ENCODE measurements at regions not wholly inside any gene's neighbourhood (a gene's known extent, or its start where the extent isn't known, plus 50 kb on each side); places are given as distances from the start of the nearest gene placed in this dataset.
"Not testable (repeated sequence)": the region's sequence is repeated elsewhere in the genome, so short reads cannot be mapped to it uniquely, and the experiment has no call there.

DNA sequence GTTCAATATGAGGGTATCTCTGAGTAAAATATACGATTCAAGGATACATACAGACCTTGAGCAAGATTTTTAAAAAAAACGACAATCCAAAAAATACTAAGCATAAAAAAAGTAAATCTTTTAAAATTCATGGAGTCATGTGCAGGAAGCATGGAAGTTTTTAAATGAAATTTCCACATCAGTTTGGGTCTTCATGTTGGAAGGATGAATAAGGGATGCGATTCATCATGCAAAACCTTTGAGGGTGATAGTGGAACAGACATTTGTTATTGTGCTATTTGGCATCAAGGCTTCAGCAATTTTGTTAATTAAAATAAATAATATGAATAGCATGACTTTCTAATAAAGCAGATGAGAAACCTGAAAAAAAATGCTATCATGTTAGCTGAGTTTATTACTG is 815.0 kb upstream of the PCDH10 start:
- WGBS, 2 donors: 42 to 55% methylated on average over 3 of the region's 3 CpGs
- no peak overlapping the region for H3K27ac ChIP-seq
- no peaks in the 10 kb centered on the region for H3K27me3 ChIP-seq
- TF ChIP-seq EP300 (IDR thresholded peaks at IDR 0.05) (no peak), CTCF (IDR thresholded peaks at IDR 0.05) (no peak), POLR2A (IDR thresholded peaks at IDR 0.05) (no peak), POLR2AphosphoS5 (IDR thresholded peaks at IDR 0.05) (no peak)
- intact Hi-C loops (cut with DNase I): no loop called here
- H3K4me1 ChIP-seq: no peaks in the 10 kb centered on the region
- no peak overlapping the region for H3K4me3 ChIP-seq
- no peaks in the 10 kb centered on the region for H3K9me3 ChIP-seq
- no peaks in the 10 kb centered on the region for H3K36me3 ChIP-seq
- no peak for DNase-seq

GRCh38 chr4:132344924-132345828 is 803.9 kb upstream of the PCDH10 start:
- no peaks in the 10 kb centered on the region for H3K9me3 ChIP-seq
- H3K4me1 ChIP-seq: peaks cover 0 to 4% (median 0%) of the 10 kb centered on the region in 4 donors
- 95 to 96% methylated on average over 32 of the region's 32 CpGs for WGBS, 2 donors
- H3K36me3 ChIP-seq: no peaks in the 10 kb centered on the region
- H3K4me3 ChIP-seq: no peak overlapping the region
- no peak for TF ChIP-seq POLR2A (IDR thresholded peaks at IDR 0.05)
- no peak for TF ChIP-seq EP300 (IDR thresholded peaks at IDR 0.05)
- no peak for TF ChIP-seq POLR2AphosphoS5 (IDR thresholded peaks at IDR 0.05)
- no peak for TF ChIP-seq CTCF (IDR thresholded peaks at IDR 0.05)
- intact Hi-C loops (cut with DNase I): no loop called here
- no peaks in the 10 kb centered on the region for H3K27me3 ChIP-seq
- DNase-seq: no peak
- H3K27ac ChIP-seq: no peak overlapping the region

- H3K27me3 ChIP-seq: no peaks in the 10 kb centered on the region
- 89 to 90% methylated on average over 1 of the region's 1 CpG for WGBS, 2 donors
- no peak for DNase-seq
- H3K36me3 ChIP-seq: no peaks in the 10 kb centered on the region
- intact Hi-C loops (cut with DNase I): no loop called here
- no peaks in the 10 kb centered on the region for H3K9me3 ChIP-seq
- no peak overlapping the region for H3K4me3 ChIP-seq
- peaks cover 0 to 4% (median 0%) of the 10 kb centered on the region in 4 donors for H3K4me1 ChIP-seq
- no peak for TF ChIP-seq POLR2A (IDR thresholded peaks at IDR 0.05)
- no peak for TF ChIP-seq EP300 (IDR thresholded peaks at IDR 0.05)
- TF ChIP-seq CTCF (IDR thresholded peaks at IDR 0.05): no peak
- no peak overlapping the region for H3K27ac ChIP-seq
Observed at GRCh38 chr4:132346016-132346415, 803.1 kb upstream of the PCDH10 start.

DNA sequence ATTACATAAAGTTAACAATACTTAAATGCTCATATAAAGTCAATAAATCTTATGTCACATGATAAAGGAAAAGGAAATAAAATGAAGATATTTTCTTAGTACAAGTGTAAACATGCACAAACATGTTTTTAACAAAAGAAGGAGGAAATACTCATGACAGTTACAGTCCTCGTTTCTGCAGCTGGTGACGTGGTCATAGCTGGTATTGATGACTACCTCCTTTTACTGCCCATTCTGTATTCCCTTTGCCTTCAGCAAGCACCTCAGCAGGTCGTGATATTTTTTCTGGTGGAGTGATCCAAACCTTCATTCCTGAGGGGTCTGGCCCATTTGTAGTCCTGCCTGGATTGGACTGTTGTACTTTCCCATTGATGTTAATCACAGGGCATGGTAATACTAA is 797.5 kb upstream of the PCDH10 start:
- intact Hi-C loops (cut with DNase I); H3K4me3 ChIP-seq: not testable (repeated sequence)
- WGBS, 2 donors: 23 to 80% methylated on average over 3 of the region's 3 CpGs

GRCh38 chr4:132382243-132382642 is 766.9 kb upstream of the PCDH10 start:
- TF ChIP-seq POLR2A (IDR thresholded peaks at IDR 0.05): no peak
- no peak for TF ChIP-seq POLR2AphosphoS5 (IDR thresholded peaks at IDR 0.05)
- TF ChIP-seq EP300 (IDR thresholded peaks at IDR 0.05): no peak
- no peak for TF ChIP-seq CTCF (IDR thresholded peaks at IDR 0.05)
- H3K4me3 ChIP-seq: no peak overlapping the region
- H3K27ac ChIP-seq: no peak overlapping the region
- 80 to 84% methylated on average over 2 of the region's 2 CpGs for WGBS, 2 donors
- no peaks in the 10 kb centered on the region for H3K36me3 ChIP-seq
- H3K27me3 ChIP-seq: no peaks in the 10 kb centered on the region
- DNase-seq: no peak
- no peaks in the 10 kb centered on the region for H3K4me1 ChIP-seq
- intact Hi-C loops (cut with DNase I): no loop called here
- no peaks in the 10 kb centered on the region for H3K9me3 ChIP-seq

More for the DNA sequence above, 797.5 kb upstream of the PCDH10 start:
- DNase-seq, H3K36me3 ChIP-seq, H3K27me3 ChIP-seq, H3K4me1 ChIP-seq, H3K9me3 ChIP-seq, H3K27ac ChIP-seq: not testable (repeated sequence)

Measured in sigmoid colon (tissue), 6 donors.